GM12878 (cell line): ENCODE measurements at regions not wholly inside any gene's neighbourhood (a gene's known extent, or its start where the extent isn't known, plus 50 kb on each side); places are given as distances from the start of the nearest gene placed in this dataset.

Experiments
- ATAC-seq: fragments of 200-7000 bp; cut with Tn5 transposase; 3 replicates; pipeline ENCODE4 v1.9.1; 2020; ENCODE audit warnings: mild to moderate bottlenecking, moderate library complexity
- BruUV-seq: library from RNA; stranded (reverse); fragments of 400-500 nt; replicated peaks from 2 replicates; lab custom pipeline; 2021; lab: Mats Ljungman, UMichigan
- CTCF ChIA-PET: fragments of 300-600 bp; sonication (Branson Sonifier 250); formaldehyde crosslinking; extraction: SDS; loops from one replicate; lab custom pipeline; 2021; ENCODE audit warnings: inconsistent platforms; lab: Yijun Ruan, JAX
- POLR2A ChIA-PET: fragments of 350-600 bp; formaldehyde crosslinking; extraction: SDS; loops from one replicate; lab custom pipeline; 2021; ENCODE audit warnings: inconsistent platforms; lab: Charles Lee
- RAD21 ChIA-PET: fragments of 300-600 bp; sonication (Branson Sonifier 250); formaldehyde crosslinking; loops from one replicate; lab custom pipeline; 2023; ENCODE audit warnings: antibody characterized with exemption; ENCODE audit not compliant: unreplicated experiment; lab: Charles Lee
- SMC1A ChIA-PET: fragments of 300-600 bp; sonication (Branson Sonifier 250); formaldehyde crosslinking; loops from one replicate; lab custom pipeline; 2023; ENCODE audit not compliant: unreplicated experiment, uncharacterized antibody; lab: Charles Lee
- DNase-seq: peaks from one replicate; pipeline ENCODE4 v3.0.0-alpha.2; 2011; ENCODE audit warnings: low read depth, low spot score
- FAIRE-seq: peaks from 3 replicates; lab custom pipeline; 2011; peaks lifted over from hg19 to GRCh38; lab: Jason Lieb, UNC
- H2AFZ ChIP-seq: 2 replicates; pipeline ENCODE4 v1.6.0; 2011; ENCODE audit warnings: low read depth, low read length, control low read depth; ENCODE audit not compliant: control insufficient read depth
- H3K27ac ChIP-seq: 2 replicates; pipeline ENCODE4 v1.5.1; 2011; ENCODE audit warnings: control low read depth; ENCODE audit not compliant: control insufficient read depth, insufficient read depth
- H3K27me3 ChIP-seq, 2 experiments: replicated peaks in 1 of 2; 2 replicates each; pipeline versions ENCODE4 v1.6.0 to v1.6.1; 2011; ENCODE audit warnings: low read length in 1 of 2; ENCODE audit not compliant: control insufficient read depth in 2 of 2, insufficient read depth in 2 of 2
- H3K36me3 ChIP-seq, 2 experiments: 2 replicates each; pipeline ENCODE4 v1.5.1; 2011; ENCODE audit warnings: low read length in 1 of 2; ENCODE audit not compliant: control insufficient read depth in 2 of 2, insufficient read depth in 2 of 2
- H3K4me1 ChIP-seq: 2 replicates; pipeline ENCODE4 v1.6.1; 2011; ENCODE audit warnings: mild to moderate bottlenecking, low read length, moderate library complexity, mixed read lengths; ENCODE audit not compliant: control insufficient read depth, insufficient read depth
- H3K4me2 ChIP-seq: 2 replicates; pipeline ENCODE4 v1.6.0; 2011; ENCODE audit warnings: control low read depth; ENCODE audit not compliant: control insufficient read depth, insufficient read depth
- H3K4me3 ChIP-seq: fragments of 200-600 bp; sonication (generic); 2 replicates; pipeline ENCODE4 v1.5.1; 2016
- H3K79me2 ChIP-seq: 2 replicates; pipeline ENCODE4 v1.6.0; 2011; ENCODE audit warnings: low read length; ENCODE audit not compliant: control insufficient read depth, insufficient read depth
- H3K9ac ChIP-seq: 2 replicates; pipeline ENCODE4 v1.8.0; 2011; ENCODE audit warnings: low read length, control low read depth, mixed read lengths; ENCODE audit not compliant: control insufficient read depth, insufficient read depth
- H3K9me3 ChIP-seq: replicated peaks from 3 replicates; pipeline ENCODE4 v1.5.1; 2011; ENCODE audit warnings: mild to moderate bottlenecking, low read length; ENCODE audit not compliant: control insufficient read depth, insufficient read depth
- H4K20me1 ChIP-seq: 2 replicates; pipeline ENCODE4 v1.6.0; 2011; ENCODE audit not compliant: control insufficient read depth, insufficient read depth
- ATF2 ChIP-seq: IDR thresholded peaks from 2 replicates; pipeline ENCODE4 v1.6.1; 2012; ENCODE audit warnings: low read length, inconsistent platforms
- ATF7 ChIP-seq: fragments of 450-650 bp; IDR thresholded peaks from 2 replicates; pipeline ENCODE4 v1.6.1; 2016; ENCODE audit warnings: low read depth, mild to moderate bottlenecking
- BCL11A ChIP-seq: IDR thresholded peaks from 2 replicates; pipeline ENCODE4 v1.6.1; 2011; ENCODE audit warnings: low read depth, low read length
- BCLAF1 ChIP-seq: fragments of 450-650 bp; IDR thresholded peaks from 2 replicates; pipeline ENCODE4 v1.6.1; 2017; ENCODE audit warnings: antibody characterized with exemption, mild to moderate bottlenecking, moderate library complexity
- BMI1 ChIP-seq: fragments of 450-650 bp; IDR thresholded peaks from 2 replicates; pipeline ENCODE4 v1.6.1; 2016; ENCODE audit warnings: mild to moderate bottlenecking, moderate library complexity, borderline replicate concordance
- CHD2 ChIP-seq: IDR thresholded peaks from 2 replicates; pipeline ENCODE4 v1.6.1; 2011; ENCODE audit warnings: low read depth, low read length, improper control_type of control experiment, borderline replicate concordance
- ESRRA ChIP-seq: IDR thresholded peaks from 2 replicates; pipeline ENCODE4 v1.6.1; 2012; ENCODE audit warnings: mild to moderate bottlenecking, low read length, improper control_type of control experiment
- HCFC1 ChIP-seq: fragments of 150-350 bp; IDR thresholded peaks from 2 replicates; pipeline ENCODE4 v1.6.1; 2014; ENCODE audit warnings: low read length
- HDAC2 ChIP-seq: fragments of 200-600 bp; sonication (generic); IDR thresholded peaks from 2 replicates; pipeline ENCODE4 v1.6.1; 2017
- IRF4 ChIP-seq: IDR thresholded peaks from 2 replicates; pipeline ENCODE4 v1.6.1; 2011; ENCODE audit warnings: low read depth, low read length
- MAX ChIP-seq: IDR thresholded peaks from 2 replicates; pipeline ENCODE4 v1.6.1; 2012; ENCODE audit warnings: low read depth, low read length, improper control_type of control experiment
- MTA2 ChIP-seq: fragments of 450-650 bp; IDR thresholded peaks from 2 replicates; pipeline ENCODE4 v1.6.1; 2016; ENCODE audit warnings: low read depth, mild to moderate bottlenecking, moderate library complexity
- NFIC ChIP-seq: IDR thresholded peaks from 2 replicates; pipeline ENCODE4 v1.6.1; 2012; ENCODE audit warnings: low read depth, mild to moderate bottlenecking, inconsistent platforms, low read length, moderate library complexity
- NFYB ChIP-seq: IDR thresholded peaks from 2 replicates; pipeline ENCODE4 v1.6.1; 2011; ENCODE audit warnings: low read depth, mild to moderate bottlenecking, low read length, improper control_type of control experiment, moderate library complexity; ENCODE audit not compliant: insufficient read depth
- NR2C1 ChIP-seq: fragments of 450-650 bp; IDR thresholded peaks from 2 replicates; pipeline ENCODE4 v1.6.1; 2017; ENCODE audit warnings: antibody characterized with exemption, mild to moderate bottlenecking, moderate library complexity
- PAX8 ChIP-seq: fragments of 450-650 bp; IDR thresholded peaks from 2 replicates; pipeline ENCODE4 v1.6.1; 2017; ENCODE audit warnings: mild to moderate bottlenecking, moderate library complexity
- PBX3 ChIP-seq: IDR thresholded peaks from 2 replicates; pipeline ENCODE4 v1.6.1; 2011; ENCODE audit warnings: mild to moderate bottlenecking, low read depth, low read length, moderate library complexity; ENCODE audit not compliant: insufficient replicate concordance
- POLR2A ChIP-seq: IDR thresholded peaks from 2 replicates; pipeline ENCODE4 v1.6.1; 2011; ENCODE audit warnings: low read depth, mild to moderate bottlenecking, low read length
- POU2F2 ChIP-seq: IDR thresholded peaks from 3 replicates; pipeline ENCODE4 v1.6.1; 2011; ENCODE audit warnings: low read depth, mild to moderate bottlenecking, low read length, borderline replicate concordance
- RELB ChIP-seq: fragments of 450-650 bp; IDR thresholded peaks from 2 replicates; pipeline ENCODE4 v1.6.1; 2017; ENCODE audit warnings: low read depth, mild to moderate bottlenecking, moderate library complexity
- SIX5 ChIP-seq: IDR thresholded peaks from 2 replicates; pipeline ENCODE4 v1.6.1; 2011; ENCODE audit warnings: mild to moderate bottlenecking, low read depth, low read length, moderate library complexity; ENCODE audit not compliant: severe bottlenecking
- in situ Hi-C: fragments of 300-500 bp; cut with MboI; formaldehyde crosslinking; loops from 9 replicates; pipeline ENCODE4 v1.14.3; 2018; ENCODE audit warnings: mixed read lengths
- intact Hi-C: fragments of 100-400 bp; cut with micrococcal nuclease; formaldehyde crosslinking; loops from one replicate; pipeline ENCODE4 v1.14.2; 2022; ENCODE audit not compliant: unreplicated experiment

- TF ChIP-seq PBX3 (no peak), BMI1 (no peak), NFIC (no peak), ATF7 (no peak), NR2C1 (no peak), HCFC1 (no peak), IRF4 (no peak), CHD2 (no peak)
Measured at GRCh38 chr6:55993418-55993817, 118.0 kb upstream of the BMP5 start (continued).

GRCh38 chr6:55992546-55992945 lies 117.2 kb upstream of the BMP5 start:
- Histone ChIP-seq H2AFZ (no peak overlapping the region), H3K79me2 (no peaks in the 10 kb centered on the region), H3K4me2 (no peak overlapping the region), H3K36me3 (no peaks in the 10 kb centered on the region), H3K4me1 (no peaks in the 10 kb centered on the region), H3K27me3 (no peaks in the 10 kb centered on the region), H4K20me1 (no peaks in the 10 kb centered on the region), H3K9ac (no peak overlapping the region), H3K27ac (no peak overlapping the region), H3K9me3 (no peaks in the 10 kb centered on the region), H3K4me3 (no peak overlapping the region)
- ATAC-seq: no peak
- RAD21 ChIA-PET: no interaction called here
- no TSS peak for BruUV-seq
- intact Hi-C loops (no loop called here), in situ Hi-C loops (loop anchor here (25.0 kb wide), 1 partner anchor 595 kb away; no protein-coding TSS in a partner anchor)
- no peak for FAIRE-seq
- CTCF ChIA-PET: no interaction called here
- no peak for DNase-seq
- POLR2A ChIA-PET: no interaction called here
- SMC1A ChIA-PET: no interaction called here
- TF ChIP-seq RELB: no peak
- no peak for TF ChIP-seq POU2F2
- TF ChIP-seq POLR2A: no peak
- TF ChIP-seq HDAC2: no peak
- TF ChIP-seq PAX8: no peak
- no peak for TF ChIP-seq MTA2
- TF ChIP-seq SIX5: no peak
- no peak for TF ChIP-seq BCLAF1
- TF ChIP-seq NFYB: no peak
- TF ChIP-seq BCL11A: no peak
- TF ChIP-seq MAX: no peak
- TF ChIP-seq ATF2: no peak
- TF ChIP-seq ESRRA: no peak
